Mesodermal cell (in vitro differentiated cells): ENCODE measurements at regions not wholly inside any gene's neighbourhood (a gene's known extent, or its start where the extent isn't known, plus 50 kb on each side); places are given as distances from the start of the nearest gene placed in this dataset.

Experiments used
- H3K27ac ChIP-seq: 2 replicates; pipeline ENCODE4 v1.7.0; 2013; ENCODE audit warnings: mild to moderate bottlenecking, low read depth, low read length, moderate library complexity; ENCODE audit not compliant: severe bottlenecking
- H3K36me3 ChIP-seq: 2 replicates; pipeline ENCODE4 v1.7.1; 2013; ENCODE audit warnings: mild to moderate bottlenecking, low read length, moderate library complexity; ENCODE audit not compliant: control insufficient read depth, insufficient read depth
- H3K4me1 ChIP-seq: one replicate; pipeline ENCODE4 v1.7.1; 2013; ENCODE audit warnings: mild to moderate bottlenecking, low read length; ENCODE audit not compliant: insufficient read depth, control insufficient read depth, poor library complexity, severe bottlenecking
- H3K4me3 ChIP-seq: 2 replicates; pipeline ENCODE4 v1.7.0; 2013; ENCODE audit warnings: low read length, control low read depth, mild to moderate bottlenecking; ENCODE audit not compliant: insufficient read depth, poor library complexity, severe bottlenecking; ENCODE audit errors: extremely low read depth
- H3K9me3 ChIP-seq: 2 replicates; pipeline ENCODE4 v1.7.1; 2013; ENCODE audit warnings: mild to moderate bottlenecking, low read length, moderate library complexity; ENCODE audit not compliant: control insufficient read depth
- WGBS, 2 experiments: methylation state at CpG; one replicate each; pipeline ENCODE4 v1.1.5; 2013; ENCODE audit warnings: missing lambda C conversion rate in 2 of 2; ENCODE audit not compliant: insufficient coverage in 2 of 2; 5-methylcytosine and 5-hydroxymethylcytosine counted together

DNA sequence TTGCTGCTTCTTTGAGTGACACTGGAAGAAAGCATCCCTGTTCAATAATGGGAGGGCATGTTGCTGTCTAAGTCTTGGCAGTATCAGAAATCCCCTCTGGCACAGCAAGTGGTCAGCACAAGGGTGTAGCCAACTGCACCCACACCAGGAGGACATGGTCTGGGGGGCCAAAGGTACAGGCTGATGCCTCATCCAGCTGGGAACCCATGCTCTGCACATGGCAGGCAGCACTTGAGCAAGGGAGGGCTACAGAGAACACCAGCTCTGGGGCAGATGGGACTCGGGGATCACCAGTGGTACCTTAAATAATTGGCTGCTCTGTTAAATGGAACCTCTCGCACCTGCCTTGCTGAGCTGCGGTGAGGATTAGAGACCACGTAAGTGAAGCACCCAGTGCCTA is 265.2 kb downstream of the SYK start:
- WGBS, 2 experiments, result 100% methylated on average over 4 of the region's 4 CpGs
- Histone ChIP-seq H3K4me3 (no peak overlapping the region), H3K27ac (no peak overlapping the region), H3K4me1 (peaks cover 10% of the 10 kb centered on the region), H3K9me3 (no peaks in the 10 kb centered on the region), H3K36me3 (no peaks in the 10 kb centered on the region)

DNA sequence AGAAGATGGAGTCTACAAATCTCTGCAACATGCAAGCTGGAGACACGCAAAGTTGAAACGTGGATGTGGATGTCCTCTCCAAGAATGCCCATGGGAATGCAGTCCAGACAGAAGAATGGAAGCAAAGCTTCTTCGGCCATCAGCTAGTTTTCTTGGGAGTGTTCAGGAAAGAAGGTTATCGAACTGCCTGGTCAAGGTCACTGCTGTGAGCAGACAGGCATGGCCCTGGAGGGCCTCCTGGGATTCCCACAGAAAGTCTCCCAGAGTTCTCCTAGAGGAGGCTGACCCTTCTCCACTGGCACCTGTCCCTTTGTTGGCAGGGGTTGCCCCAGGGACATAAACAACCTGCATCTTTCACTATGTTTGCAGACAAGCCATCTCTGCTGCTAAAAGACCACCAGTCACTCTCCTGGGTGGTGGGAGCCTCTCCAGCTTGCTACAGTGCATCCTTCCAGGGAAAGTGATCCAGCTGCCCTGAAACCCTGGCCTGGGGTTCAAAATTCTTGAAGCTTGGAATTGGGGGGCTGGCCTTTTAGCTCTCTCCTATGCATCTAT is 265.8 kb downstream of the SYK start:
- no peak overlapping the region for H3K27ac ChIP-seq
- WGBS, 2 experiments, result 89 to 97% methylated on average over 4 of the region's 4 CpGs

DNA sequence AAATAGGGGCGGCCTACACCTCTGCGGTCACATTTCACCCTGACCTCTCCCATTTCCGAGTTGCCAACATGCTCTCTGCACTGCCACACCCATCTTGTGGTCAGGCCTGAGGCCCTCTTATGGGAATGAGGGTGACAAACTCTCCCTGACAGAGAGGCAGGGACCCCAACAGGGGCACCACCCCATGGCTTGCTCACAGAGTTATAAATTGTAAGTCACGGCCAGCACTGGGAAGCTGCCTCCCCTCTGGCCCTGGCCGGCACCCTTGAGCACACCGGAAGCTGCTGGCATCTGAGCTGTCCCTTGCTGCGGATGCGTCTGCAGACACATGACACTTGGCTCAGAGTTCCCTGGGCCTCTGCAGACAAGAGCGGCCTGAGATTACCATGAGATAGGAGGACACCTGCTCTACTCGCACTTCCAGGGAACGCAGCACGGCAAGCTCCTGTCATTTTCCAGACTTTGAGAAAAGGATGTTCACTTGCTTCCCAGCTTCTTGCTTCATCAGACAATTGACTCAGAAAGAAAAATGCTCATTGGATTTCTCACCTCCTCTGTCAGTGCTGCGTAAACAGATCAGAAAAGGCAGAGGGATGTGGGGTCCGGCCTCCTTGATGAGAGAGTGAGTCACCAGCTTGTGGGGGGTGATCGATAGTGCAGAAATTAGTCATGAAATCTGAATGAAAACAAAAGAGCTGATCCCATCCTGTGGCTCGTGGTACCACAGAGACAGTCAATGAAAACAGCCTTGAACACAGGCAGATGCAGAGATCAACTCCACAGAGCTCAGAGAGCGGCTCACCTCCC is 269.8 kb downstream of the SYK start:
- WGBS, 2 experiments, result 83 to 92% methylated on average over 12 to 14 of the region's 17 CpGs
- no peak overlapping the region for H3K4me3 ChIP-seq

More for the DNA sequence above, 265.8 kb downstream of the SYK start:
- Histone ChIP-seq H3K4me3 (no peak overlapping the region), H3K4me1 (peaks cover 15% of the 10 kb centered on the region), H3K9me3 (no peaks in the 10 kb centered on the region), H3K36me3 (no peaks in the 10 kb centered on the region)

DNA sequence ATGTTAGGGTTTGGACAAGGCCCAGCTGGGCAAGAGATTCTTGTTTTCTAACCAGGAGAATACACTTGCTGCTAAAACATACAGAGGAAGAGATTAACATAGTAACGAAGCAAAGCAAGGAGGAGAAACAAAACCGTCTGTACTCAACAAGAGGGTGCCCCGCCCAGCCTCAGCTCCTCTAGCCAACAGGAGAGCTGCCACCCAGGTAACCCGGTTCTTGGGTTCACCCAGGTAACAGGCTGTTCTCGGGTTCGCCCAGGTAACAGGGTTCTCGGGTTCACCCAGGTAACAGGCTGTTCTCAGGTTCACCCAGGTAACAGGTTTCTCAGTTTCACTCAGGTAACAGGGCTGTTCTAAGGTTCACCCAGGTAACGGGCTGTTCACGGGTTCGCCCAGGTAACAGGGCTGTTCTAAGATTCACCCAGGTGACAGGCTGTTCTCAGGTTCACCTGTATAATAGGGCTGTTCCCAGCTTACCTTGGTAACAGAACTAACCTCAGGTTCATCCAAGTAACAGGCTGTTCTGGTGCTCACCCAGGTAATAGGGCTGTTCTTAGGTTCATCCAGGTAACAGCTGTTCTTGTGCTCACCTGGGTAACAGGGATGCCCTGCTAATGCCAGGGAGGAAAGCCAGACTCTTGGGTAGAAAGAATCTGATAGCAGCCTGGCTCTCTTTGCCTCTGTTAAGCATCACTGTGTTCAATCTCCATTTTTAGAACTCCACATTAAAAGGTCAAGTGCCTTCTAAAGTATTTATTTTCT is 271.6 kb downstream of the SYK start:
- peaks cover 33% of the 10 kb centered on the region for H3K4me1 ChIP-seq
- no peak overlapping the region for H3K27ac ChIP-seq
- H3K9me3 ChIP-seq, result no peaks in the 10 kb centered on the region
- WGBS, 2 experiments, result 79 to 92% methylated on average over 10 of the region's 10 CpGs
- H3K36me3 ChIP-seq, result no peaks in the 10 kb centered on the region
- H3K4me3 ChIP-seq, result no peak overlapping the region

More for the DNA sequence above, 269.8 kb downstream of the SYK start:
- Histone ChIP-seq H3K36me3 (no peaks in the 10 kb centered on the region), H3K9me3 (no peaks in the 10 kb centered on the region), H3K4me1 (peaks cover 33% of the 10 kb centered on the region), H3K27ac (peak overlapping the region; percentile 36)

DNA sequence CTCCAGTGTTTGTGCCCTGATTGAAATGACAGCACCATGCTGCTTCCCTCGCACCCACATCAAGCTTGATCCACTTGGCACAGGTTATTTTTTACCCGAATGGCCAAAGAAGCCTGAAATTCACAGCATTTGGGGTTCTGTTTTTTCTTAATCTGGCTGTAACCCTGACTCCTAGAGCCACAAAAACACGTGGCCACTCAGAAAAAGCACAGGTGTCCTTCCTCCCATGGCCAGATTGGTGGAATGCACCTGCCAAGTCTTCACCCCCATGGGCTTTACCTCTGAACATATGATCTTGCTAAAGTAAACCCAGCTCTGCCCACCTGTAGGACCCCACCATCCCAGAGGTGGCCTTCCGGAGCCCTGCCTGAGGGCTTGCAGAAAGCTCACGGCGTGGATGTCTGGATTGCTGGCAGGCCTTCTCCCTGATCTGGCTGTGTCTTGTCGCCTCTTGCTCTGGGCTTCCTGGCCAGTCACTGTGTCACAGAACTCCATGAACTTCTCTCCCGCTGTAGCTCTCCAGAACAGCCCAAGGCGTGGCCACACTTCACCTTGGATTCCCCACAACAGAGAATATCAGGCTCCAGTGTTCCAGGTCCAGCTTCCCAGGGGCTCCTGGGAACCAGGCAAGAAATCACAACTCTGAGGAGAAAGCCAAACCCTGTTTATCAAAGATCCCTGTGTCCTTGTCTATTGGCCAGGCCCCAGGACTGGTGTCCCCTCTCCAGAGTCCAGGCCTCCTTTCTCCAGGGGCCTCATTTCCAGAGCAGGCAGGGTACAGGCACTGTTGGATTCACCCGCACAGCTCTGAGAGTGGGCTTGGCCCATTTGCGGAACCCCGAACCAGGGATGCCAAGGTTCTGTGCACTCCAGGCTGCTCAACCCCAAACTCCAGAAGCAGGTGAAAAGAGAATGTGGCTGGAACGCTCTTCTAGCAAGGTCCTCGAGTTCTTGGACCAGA is 272.5 kb downstream of the SYK start:
- 92 to 93% methylated on average over 12 to 13 of the region's 14 CpGs for WGBS, 2 experiments
- Histone ChIP-seq H3K27ac (no peak overlapping the region), H3K4me3 (no peak overlapping the region), H3K4me1 (peaks cover 33% of the 10 kb centered on the region), H3K9me3 (no peaks in the 10 kb centered on the region), H3K36me3 (no peaks in the 10 kb centered on the region)

DNA sequence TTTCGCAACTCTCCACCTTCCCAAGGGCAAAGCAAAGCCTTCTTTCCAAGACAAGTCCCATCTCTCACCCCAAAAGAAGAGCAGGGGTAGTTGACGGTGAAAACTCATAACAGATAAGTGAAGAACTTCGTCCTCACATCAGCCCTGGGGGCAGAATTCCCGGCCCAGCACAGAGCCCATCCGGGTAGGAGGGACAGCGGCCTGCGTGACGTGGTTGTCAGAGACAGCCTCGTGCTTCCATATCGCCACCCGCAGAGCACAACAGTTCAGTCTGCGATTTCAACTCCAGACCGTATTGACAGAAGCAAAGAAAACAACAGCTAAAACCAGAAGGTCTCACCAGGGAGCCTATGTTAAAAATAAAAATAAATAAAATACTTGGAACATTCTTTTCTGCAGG is 273.2 kb downstream of the SYK start:
- H3K4me3 ChIP-seq, result no peak overlapping the region
- H3K4me1 ChIP-seq, result peaks cover 33% of the 10 kb centered on the region
- no peaks in the 10 kb centered on the region for H3K9me3 ChIP-seq
- no peaks in the 10 kb centered on the region for H3K36me3 ChIP-seq
- WGBS, 2 experiments, result 86 to 90% methylated on average over 9 to 10 of the region's 13 CpGs
- no peak overlapping the region for H3K27ac ChIP-seq

DNA sequence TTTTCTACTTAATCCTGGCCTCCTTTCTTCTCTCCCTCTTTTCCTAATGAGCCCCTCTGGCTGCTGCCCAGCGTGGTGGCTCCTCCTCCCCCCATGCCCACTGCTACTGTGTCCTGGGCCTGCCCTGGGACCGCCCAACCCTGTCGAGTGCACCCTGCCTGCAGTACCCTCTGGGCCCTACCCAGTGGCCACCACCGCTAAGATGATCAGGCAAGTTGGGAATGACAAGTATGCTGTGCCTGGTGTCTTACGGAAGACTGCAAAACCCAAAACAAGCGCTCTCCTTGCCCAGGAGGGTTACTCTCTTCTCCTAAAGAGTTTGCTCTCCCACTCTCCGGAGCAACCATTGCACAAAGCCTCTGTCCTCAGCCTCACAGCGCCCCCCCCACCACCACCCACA is 273.7 kb downstream of the SYK start:
- Histone ChIP-seq H3K4me3 (no peak overlapping the region), H3K4me1 (peaks cover 33% of the 10 kb centered on the region), H3K36me3 (no peaks in the 10 kb centered on the region), H3K27ac (no peak overlapping the region), H3K9me3 (no peaks in the 10 kb centered on the region)
- WGBS, 2 experiments, result 88 to 94% methylated on average over 2 to 8 of the region's 8 CpGs

DNA sequence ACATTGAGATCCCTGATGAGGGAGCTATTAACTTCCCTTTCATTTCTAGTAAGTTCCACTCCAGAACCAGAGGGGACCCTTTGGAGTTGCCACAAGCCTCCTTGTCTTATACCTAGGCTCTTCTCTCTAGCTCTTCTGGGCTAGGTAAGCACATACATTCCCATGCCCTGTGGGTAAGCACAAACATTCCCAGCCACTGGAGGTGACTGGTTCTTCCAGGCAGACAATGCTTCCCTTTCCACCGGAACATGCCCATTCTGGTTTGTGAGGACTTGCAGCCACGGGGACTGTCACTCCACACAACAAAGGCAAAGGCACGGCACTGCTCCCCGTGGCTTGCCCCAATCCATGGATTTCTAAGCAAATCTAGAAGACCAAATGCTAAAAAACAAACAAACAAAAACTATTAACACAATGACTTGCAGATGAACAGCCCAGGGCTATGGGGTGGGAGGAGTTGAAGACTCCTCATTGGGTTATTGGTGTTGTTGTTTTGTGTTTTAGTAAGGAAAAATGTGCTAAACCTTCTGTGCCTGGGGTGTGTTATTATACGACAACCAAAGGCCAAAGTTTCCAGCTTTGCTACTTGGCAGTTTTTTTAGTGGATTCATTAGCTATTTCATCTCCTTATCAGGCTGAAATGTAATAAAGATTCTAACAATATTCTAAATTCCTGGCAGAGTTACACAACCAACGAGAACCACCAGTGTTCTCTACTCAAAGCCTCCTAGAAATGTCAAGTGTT is 276.2 kb downstream of the SYK start:
- WGBS, 2 experiments, result 83 to 94% methylated on average over 1 to 4 of the region's 6 CpGs
- Histone ChIP-seq H3K9me3 (no peaks in the 10 kb centered on the region), H3K4me1 (peaks cover 15% of the 10 kb centered on the region), H3K36me3 (no peaks in the 10 kb centered on the region), H3K4me3 (no peak overlapping the region), H3K27ac (no peak overlapping the region)

DNA sequence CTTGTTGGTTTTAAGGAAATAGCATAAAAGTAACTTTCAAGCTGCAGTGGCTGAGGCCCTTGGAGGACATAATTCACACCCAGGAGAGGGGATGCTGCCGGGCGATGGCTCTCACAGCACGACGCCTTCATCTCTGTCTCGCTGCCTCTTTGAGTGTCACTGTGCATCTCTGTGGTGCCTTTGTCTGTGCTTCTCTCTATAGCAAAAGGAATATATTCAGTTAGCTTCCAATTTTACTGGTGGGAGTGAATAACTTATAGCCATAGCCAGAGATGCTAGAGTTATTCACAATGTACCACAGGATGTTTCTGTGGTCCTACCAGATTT is 276.7 kb downstream of the SYK start:
- no peak overlapping the region for H3K4me3 ChIP-seq
- H3K4me1 ChIP-seq, result peaks cover 13% of the 10 kb centered on the region
- no peaks in the 10 kb centered on the region for H3K36me3 ChIP-seq
- no peak overlapping the region for H3K27ac ChIP-seq
- no peaks in the 10 kb centered on the region for H3K9me3 ChIP-seq
- 83 to 88% methylated on average over 5 of the region's 5 CpGs for WGBS, 2 experiments

DNA sequence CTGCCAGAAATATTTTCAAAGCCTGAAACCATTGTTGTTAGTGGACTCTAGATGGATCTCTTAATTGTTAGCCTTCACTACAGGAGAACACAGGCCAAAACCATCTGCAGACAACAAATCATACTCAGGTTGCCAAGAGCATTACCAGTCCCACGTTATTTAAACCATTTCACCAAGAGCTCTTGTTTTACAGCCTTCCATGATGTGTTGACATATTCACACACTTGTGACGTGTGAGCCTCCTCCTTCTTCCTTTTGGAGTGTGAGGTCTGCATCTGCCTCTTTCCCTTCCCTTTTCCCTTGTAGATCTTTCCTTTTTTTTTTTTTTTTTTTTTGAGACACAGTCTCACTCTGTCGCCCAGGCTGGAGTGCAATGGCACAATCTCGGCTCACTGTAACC is 279.0 kb downstream of the AUH start:
- 83 to 91% methylated on average over 2 to 4 of the region's 4 CpGs for WGBS, 2 experiments
- Histone ChIP-seq H3K9me3 (no peaks in the 10 kb centered on the region), H3K4me1 (no peaks in the 10 kb centered on the region), H3K36me3 (no peaks in the 10 kb centered on the region), H3K4me3 (no peak overlapping the region), H3K27ac (no peak overlapping the region)
